ENCODE measurements at regions not wholly inside any gene's neighbourhood (a gene's known extent, or its start where the extent isn't known, plus 50 kb on each side); places are given as distances from the start of the nearest gene placed in this dataset.

DNA sequence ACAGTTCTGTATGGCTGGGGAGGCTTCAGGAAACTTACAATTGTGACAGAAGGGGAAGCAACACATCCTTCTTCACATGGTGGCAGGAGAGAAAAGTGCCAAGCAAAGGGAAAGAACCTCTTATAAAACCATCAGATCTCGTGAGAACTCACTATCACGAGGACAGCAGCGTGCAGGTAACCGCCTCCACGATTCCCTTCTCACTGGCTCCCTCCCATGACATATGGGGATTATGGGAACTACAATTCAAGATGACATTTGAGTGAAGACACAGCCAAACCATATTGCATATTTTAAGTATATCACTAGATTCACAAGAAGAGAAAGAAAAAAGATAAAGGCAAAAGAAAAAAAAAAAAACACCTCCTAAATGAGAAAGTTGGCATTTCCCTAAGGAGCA, 431.9 kb upstream of the RGS17 start:
- Histone ChIP-seq H3K18ac (ENCODE audit: insufficient read length, low read depth, low read length) (no peak overlapping the region), H2BK15ac (ENCODE audit: low read depth, low read length) (no peak overlapping the region), H3K27ac (ENCODE audit: insufficient read length, low read depth, low read length) (no peak overlapping the region), H3K27me3 (ENCODE audit: insufficient read depth, low read length) (no peaks in the 10 kb centered on the region), H3K4ac (ENCODE audit: low read depth, low read length) (no peak overlapping the region), H3K4me1 (ENCODE audit: insufficient read depth, low read length) (no peaks in the 10 kb centered on the region), H3K9me3 (ENCODE audit: control insufficient read depth, low read depth, low read length) (no peaks in the 10 kb centered on the region), H2BK5ac (ENCODE audit: insufficient read length, low read length) (no peak overlapping the region), H4K91ac (ENCODE audit: insufficient read length, low read depth, low read length) (no peak overlapping the region), H3K23ac (ENCODE audit: insufficient read length, low read depth, low read length) (no peak overlapping the region), H2BK120ac (ENCODE audit: low read depth, low read length, poor library complexity, severe bottlenecking) (no peak overlapping the region), H2AFZ (ENCODE audit: low read length) (no peak overlapping the region), H3K23me2 (ENCODE audit: insufficient read length, low read depth, low read length, poor library complexity, severe bottlenecking) (no peaks in the 10 kb centered on the region), H4K20me1 (ENCODE audit: control insufficient read depth, insufficient read depth, insufficient read length) (no peaks in the 10 kb centered on the region), H3K14ac (ENCODE audit: insufficient read depth, low read length) (no peak overlapping the region), H3K79me1 (ENCODE audit: insufficient read depth, low read depth, low read length, poor library complexity, severe bottlenecking) (no peaks in the 10 kb centered on the region), H4K5ac (ENCODE audit: insufficient read length, low read depth, low read length) (no peak overlapping the region), H3K56ac (ENCODE audit: insufficient read length, low read depth, low read length) (no peak overlapping the region), H2AK5ac (ENCODE audit: insufficient read length, low read length) (no peak overlapping the region), H4K8ac (replicated peaks; ENCODE audit: insufficient read length, low read depth, low read length) (no peak overlapping the region), H3T11ph (ENCODE audit: low read length) (no peak overlapping the region), H3K9ac (ENCODE audit: extremely low read depth, insufficient read length, low read length) (no peak overlapping the region), H3K4me2 (ENCODE audit: insufficient read depth, insufficient read length, low read length) (no peak overlapping the region), H3K79me2 (ENCODE audit: insufficient read depth, low read length) (no peaks in the 10 kb centered on the region), H2BK12ac (ENCODE audit: insufficient read length, low read depth, low read length) (no peak overlapping the region), H2BK20ac (ENCODE audit: low read depth, low read length, poor library complexity, severe bottlenecking) (no peak overlapping the region)
- Mint-ChIP-seq H3K27ac (no peak overlapping the region), H3K36me3 (ENCODE audit: insufficient read depth in 1 of 3, low read depth in 3 of 3) (no peaks in the 10 kb centered on the region), H3K4me1 (no peaks in the 10 kb centered on the region), H3K4me3 (no peak overlapping the region), H3K9me3 (no peaks in the 10 kb centered on the region), H3K27me3 (ENCODE audit: low read depth) (no peaks in the 10 kb centered on the region)
- no peak for DNase-seq
- no CpG with 5 or more reads among the region's 5 CpGs for WGBS (ENCODE audit: extremely low coverage, insufficient read length, low lambda C conversion rate)
- TF ChIP-seq, protein P1, sequence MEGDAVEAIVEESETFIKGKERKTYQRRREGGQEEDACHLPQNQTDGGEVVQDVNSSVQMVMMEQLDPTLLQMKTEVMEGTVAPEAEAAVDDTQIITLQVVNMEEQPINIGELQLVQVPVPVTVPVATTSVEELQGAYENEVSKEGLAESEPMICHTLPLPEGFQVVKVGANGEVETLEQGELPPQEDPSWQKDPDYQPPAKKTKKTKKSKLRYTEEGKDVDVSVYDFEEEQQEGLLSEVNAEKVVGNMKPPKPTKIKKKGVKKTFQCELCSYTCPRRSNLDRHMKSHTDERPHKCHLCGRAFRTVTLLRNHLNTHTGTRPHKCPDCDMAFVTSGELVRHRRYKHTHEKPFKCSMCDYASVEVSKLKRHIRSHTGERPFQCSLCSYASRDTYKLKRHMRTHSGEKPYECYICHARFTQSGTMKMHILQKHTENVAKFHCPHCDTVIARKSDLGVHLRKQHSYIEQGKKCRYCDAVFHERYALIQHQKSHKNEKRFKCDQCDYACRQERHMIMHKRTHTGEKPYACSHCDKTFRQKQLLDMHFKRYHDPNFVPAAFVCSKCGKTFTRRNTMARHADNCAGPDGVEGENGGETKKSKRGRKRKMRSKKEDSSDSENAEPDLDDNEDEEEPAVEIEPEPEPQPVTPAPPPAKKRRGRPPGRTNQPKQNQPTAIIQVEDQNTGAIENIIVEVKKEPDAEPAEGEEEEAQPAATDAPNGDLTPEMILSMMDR (conservative IDR thresholded peaks at IDR 0.05), result peak; percentile 56
